ENCODE measurements at regions not wholly inside any gene's neighbourhood (a gene's known extent, or its start where the extent isn't known, plus 50 kb on each side); places are given as distances from the start of the nearest gene placed in this dataset.

- no peaks in the 10 kb centered on the region for H3K36me3 Mint-ChIP-seq (ENCODE audit: insufficient read depth, unreplicated experiment)
These were observed 347.5 kb downstream of the ZSWIM6 start for GRCh38 chr5:61679562-61679961.

DNA sequence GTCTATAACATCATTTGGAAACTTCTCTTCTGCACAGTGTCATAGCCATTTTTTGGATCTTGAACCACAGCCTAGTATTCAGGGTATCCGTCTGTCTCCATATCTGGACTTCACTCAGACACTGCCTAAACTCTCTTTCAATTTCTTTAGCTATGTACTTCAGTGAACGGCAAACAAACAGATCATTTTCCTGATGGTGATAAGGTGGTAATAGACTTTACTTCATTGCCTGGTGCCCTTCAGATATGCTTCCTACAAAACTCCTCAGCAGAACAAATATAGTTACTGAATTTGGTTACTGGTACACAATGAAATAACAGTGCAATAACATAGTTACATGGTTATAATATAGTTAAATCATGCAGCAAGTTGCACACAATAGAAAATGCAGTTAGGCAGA lies 348.2 kb downstream of the ZSWIM6 start:
- TF ChIP-seq, protein P1, sequence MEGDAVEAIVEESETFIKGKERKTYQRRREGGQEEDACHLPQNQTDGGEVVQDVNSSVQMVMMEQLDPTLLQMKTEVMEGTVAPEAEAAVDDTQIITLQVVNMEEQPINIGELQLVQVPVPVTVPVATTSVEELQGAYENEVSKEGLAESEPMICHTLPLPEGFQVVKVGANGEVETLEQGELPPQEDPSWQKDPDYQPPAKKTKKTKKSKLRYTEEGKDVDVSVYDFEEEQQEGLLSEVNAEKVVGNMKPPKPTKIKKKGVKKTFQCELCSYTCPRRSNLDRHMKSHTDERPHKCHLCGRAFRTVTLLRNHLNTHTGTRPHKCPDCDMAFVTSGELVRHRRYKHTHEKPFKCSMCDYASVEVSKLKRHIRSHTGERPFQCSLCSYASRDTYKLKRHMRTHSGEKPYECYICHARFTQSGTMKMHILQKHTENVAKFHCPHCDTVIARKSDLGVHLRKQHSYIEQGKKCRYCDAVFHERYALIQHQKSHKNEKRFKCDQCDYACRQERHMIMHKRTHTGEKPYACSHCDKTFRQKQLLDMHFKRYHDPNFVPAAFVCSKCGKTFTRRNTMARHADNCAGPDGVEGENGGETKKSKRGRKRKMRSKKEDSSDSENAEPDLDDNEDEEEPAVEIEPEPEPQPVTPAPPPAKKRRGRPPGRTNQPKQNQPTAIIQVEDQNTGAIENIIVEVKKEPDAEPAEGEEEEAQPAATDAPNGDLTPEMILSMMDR (IDR thresholded peaks at IDR 0.05; ENCODE audit: unreplicated experiment) = no peak
- H3K27me3 Mint-ChIP-seq (ENCODE audit: unreplicated experiment) = peaks cover 23% of the 10 kb centered on the region
- CTCF ChIA-PET = no interaction called here
- no TSS peak for BruUV-seq (replicated peaks)
- intact Hi-C loops (cut with micrococcal nuclease; ENCODE audit: unreplicated experiment) = no loop called here
- no peak for DNase-seq
- H3K9me3 Mint-ChIP-seq (ENCODE audit: low read depth, unreplicated experiment) = peaks cover 3% of the 10 kb centered on the region
- no peaks in the 10 kb centered on the region for H3K4me1 Mint-ChIP-seq (ENCODE audit: low read depth, unreplicated experiment)
- H3K27ac Mint-ChIP-seq (ENCODE audit: unreplicated experiment) = no peak overlapping the region
- H3K4me3 Mint-ChIP-seq (ENCODE audit: low read depth, unreplicated experiment) = no peak overlapping the region
- no peaks in the 10 kb centered on the region for H3K36me3 Mint-ChIP-seq (ENCODE audit: insufficient read depth, unreplicated experiment)

More at GRCh38 chr5:61679562-61679961, 347.5 kb downstream of the ZSWIM6 start:
- intact Hi-C loops (cut with micrococcal nuclease; ENCODE audit: unreplicated experiment) = loop anchor here (5.0 kb wide), 1 partner anchor 58 kb away; no protein-coding TSS in a partner anchor
- Mint-ChIP-seq H3K4me1 (ENCODE audit: low read depth, unreplicated experiment) (peaks cover 3% of the 10 kb centered on the region), H3K4me3 (ENCODE audit: low read depth, unreplicated experiment) (no peak overlapping the region), H3K27ac (ENCODE audit: unreplicated experiment) (no peak overlapping the region), H3K9me3 (ENCODE audit: low read depth, unreplicated experiment) (peaks cover 3% of the 10 kb centered on the region), H3K27me3 (ENCODE audit: unreplicated experiment) (peaks cover 18% of the 10 kb centered on the region)
- DNase-seq = no peak
- TF ChIP-seq, protein P1 (IDR thresholded peaks at IDR 0.05; ENCODE audit: unreplicated experiment) = no peak
- no TSS peak for BruUV-seq (replicated peaks)
- CTCF ChIA-PET = no interaction called here

DNA sequence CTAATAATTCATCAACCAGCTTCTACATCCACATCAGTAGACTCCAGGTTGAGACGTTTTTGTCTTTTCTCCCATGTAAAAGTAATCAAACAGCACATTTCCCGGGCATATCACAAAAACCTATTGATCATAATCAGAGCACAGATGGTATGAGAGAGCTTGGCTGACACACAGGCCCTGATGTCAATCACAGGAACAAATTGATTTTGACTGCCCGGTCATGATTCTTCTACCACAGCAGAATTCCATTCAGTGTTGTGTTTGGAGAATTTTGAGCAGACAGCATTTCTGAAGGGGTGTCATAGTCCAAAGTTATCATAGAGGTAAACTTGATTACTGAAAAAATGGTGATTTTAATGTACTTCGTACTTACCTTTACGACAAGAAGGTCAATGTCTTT lies 351.1 kb downstream of the ZSWIM6 start:
- Mint-ChIP-seq H3K4me3 (ENCODE audit: low read depth, unreplicated experiment) (no peak overlapping the region), H3K4me1 (ENCODE audit: low read depth, unreplicated experiment) (peaks cover 12% of the 10 kb centered on the region), H3K36me3 (ENCODE audit: insufficient read depth, unreplicated experiment) (no peaks in the 10 kb centered on the region), H3K27ac (ENCODE audit: unreplicated experiment) (no peak overlapping the region), H3K27me3 (ENCODE audit: unreplicated experiment) (peaks cover 37% of the 10 kb centered on the region), H3K9me3 (ENCODE audit: low read depth, unreplicated experiment) (peaks cover 3% of the 10 kb centered on the region)
- DNase-seq = no peak
- CTCF ChIA-PET = no interaction called here
- intact Hi-C loops (cut with micrococcal nuclease; ENCODE audit: unreplicated experiment) = no loop called here
- no TSS peak for BruUV-seq (replicated peaks)
- TF ChIP-seq, protein P1 (IDR thresholded peaks at IDR 0.05; ENCODE audit: unreplicated experiment) = no peak

DNA sequence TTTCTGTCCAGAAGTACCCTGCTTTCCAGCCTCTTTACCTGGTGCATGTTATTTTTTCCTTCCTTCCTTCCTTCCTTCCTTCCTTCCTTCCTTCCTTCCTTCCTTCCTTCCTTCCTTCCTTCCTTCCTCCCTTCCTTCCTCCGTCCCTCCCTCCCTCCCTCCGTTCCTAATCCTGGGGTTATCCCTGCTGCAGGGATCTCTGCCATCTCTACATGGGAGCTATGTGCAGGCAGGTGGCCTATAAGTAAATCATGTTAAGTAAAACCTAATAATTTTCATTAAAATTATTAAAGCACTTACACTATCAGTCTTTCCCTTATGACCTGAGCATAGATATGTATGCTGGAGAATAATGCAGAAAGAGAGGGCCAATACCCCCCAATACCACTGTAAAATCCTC lies 351.9 kb downstream of the ZSWIM6 start:
- Mint-ChIP-seq H3K36me3 (ENCODE audit: insufficient read depth, unreplicated experiment) (no peaks in the 10 kb centered on the region), H3K4me1 (ENCODE audit: low read depth, unreplicated experiment) (peaks cover 12% of the 10 kb centered on the region), H3K4me3 (ENCODE audit: low read depth, unreplicated experiment) (no peak overlapping the region), H3K27me3 (ENCODE audit: unreplicated experiment) (peaks cover 37% of the 10 kb centered on the region), H3K27ac (ENCODE audit: unreplicated experiment) (no peak overlapping the region), H3K9me3 (ENCODE audit: low read depth, unreplicated experiment) (peaks cover 3% of the 10 kb centered on the region)
- DNase-seq = no peak
- CTCF ChIA-PET = no interaction called here
- no TSS peak for BruUV-seq (replicated peaks)
- intact Hi-C loops (cut with micrococcal nuclease; ENCODE audit: unreplicated experiment) = no loop called here
- TF ChIP-seq, protein P1 (IDR thresholded peaks at IDR 0.05; ENCODE audit: unreplicated experiment) = no peak
